Limb (tissue), 2 donors: ENCODE measurements at regions not wholly inside any gene's neighbourhood (a gene's known extent, or its start where the extent isn't known, plus 50 kb on each side); places are given as distances from the start of the nearest gene placed in this dataset.
"Not testable (repeated sequence)": the region's sequence is repeated elsewhere in the genome, so short reads cannot be mapped to it uniquely, and the experiment has no call there.

Source experiments
- DNase-seq, 2 donors: peaks; one replicate each; pipeline ENCODE4 v3.0.0-alpha.2; 2016; ENCODE audit errors: extremely low spot score in 2 of 2

GRCh38 chr14:25349269-25349668, 299.3 kb upstream of the STXBP6 start:
- DNase-seq: no peak

GRCh38 chr14:25340882-25341281, 290.9 kb upstream of the STXBP6 start:
- no peak for DNase-seq

GRCh38 chr14:25322784-25323183, 272.8 kb upstream of the STXBP6 start:
- no peak for DNase-seq

- not testable (repeated sequence) for DNase-seq
Measured at GRCh38 chr14:25316007-25316406, 266.1 kb upstream of the STXBP6 start.

GRCh38 chr14:25308244-25308643, 258.3 kb upstream of the STXBP6 start:
- no peak for DNase-seq

GRCh38 chr14:25303934-25304333, 254.0 kb upstream of the STXBP6 start:
- no peak for DNase-seq

GRCh38 chr14:25298238-25298637, 248.3 kb upstream of the STXBP6 start:
- DNase-seq: no peak

GRCh38 chr14:25290154-25290553, 240.2 kb upstream of the STXBP6 start:
- DNase-seq: not testable (repeated sequence)

GRCh38 chr14:25274529-25274928, 224.6 kb upstream of the STXBP6 start:
- DNase-seq: no peak

- DNase-seq: no peak
Measured at GRCh38 chr14:25267186-25267585, 217.2 kb upstream of the STXBP6 start.

GRCh38 chr14:25259470-25259869, 209.5 kb upstream of the STXBP6 start:
- DNase-seq: no peak

GRCh38 chr14:25252793-25253192, 202.8 kb upstream of the STXBP6 start:
- DNase-seq: no peak

GRCh38 chr14:25250516-25250915, 200.6 kb upstream of the STXBP6 start:
- DNase-seq: no peak

- DNase-seq: no peak
Measured at GRCh38 chr14:25247609-25248008, 197.7 kb upstream of the STXBP6 start.

GRCh38 chr14:25246751-25247150, 196.8 kb upstream of the STXBP6 start:
- no peak for DNase-seq

GRCh38 chr14:25239170-25239569, 189.2 kb upstream of the STXBP6 start:
- no peak for DNase-seq

GRCh38 chr14:25237845-25238244, 187.9 kb upstream of the STXBP6 start:
- no peak for DNase-seq

- DNase-seq: no peak
Measured at GRCh38 chr14:25233613-25234012, 183.7 kb upstream of the STXBP6 start.

- DNase-seq: no peak
Measured at GRCh38 chr14:25231004-25231403, 181.1 kb upstream of the STXBP6 start.

GRCh38 chr14:25226214-25226613, 176.3 kb upstream of the STXBP6 start:
- no peak for DNase-seq

GRCh38 chr14:25222256-25222655, 172.3 kb upstream of the STXBP6 start:
- DNase-seq: no peak

GRCh38 chr14:25220514-25220913, 170.6 kb upstream of the STXBP6 start:
- DNase-seq: no peak

GRCh38 chr14:25215607-25216006, 165.7 kb upstream of the STXBP6 start:
- no peak for DNase-seq

- DNase-seq: no peak
Measured at GRCh38 chr14:25197885-25198284, 147.9 kb upstream of the STXBP6 start.
